ENCODE measurements at regions not wholly inside any gene's neighbourhood (a gene's known extent, or its start where the extent isn't known, plus 50 kb on each side); places are given as distances from the start of the nearest gene placed in this dataset.

DNA sequence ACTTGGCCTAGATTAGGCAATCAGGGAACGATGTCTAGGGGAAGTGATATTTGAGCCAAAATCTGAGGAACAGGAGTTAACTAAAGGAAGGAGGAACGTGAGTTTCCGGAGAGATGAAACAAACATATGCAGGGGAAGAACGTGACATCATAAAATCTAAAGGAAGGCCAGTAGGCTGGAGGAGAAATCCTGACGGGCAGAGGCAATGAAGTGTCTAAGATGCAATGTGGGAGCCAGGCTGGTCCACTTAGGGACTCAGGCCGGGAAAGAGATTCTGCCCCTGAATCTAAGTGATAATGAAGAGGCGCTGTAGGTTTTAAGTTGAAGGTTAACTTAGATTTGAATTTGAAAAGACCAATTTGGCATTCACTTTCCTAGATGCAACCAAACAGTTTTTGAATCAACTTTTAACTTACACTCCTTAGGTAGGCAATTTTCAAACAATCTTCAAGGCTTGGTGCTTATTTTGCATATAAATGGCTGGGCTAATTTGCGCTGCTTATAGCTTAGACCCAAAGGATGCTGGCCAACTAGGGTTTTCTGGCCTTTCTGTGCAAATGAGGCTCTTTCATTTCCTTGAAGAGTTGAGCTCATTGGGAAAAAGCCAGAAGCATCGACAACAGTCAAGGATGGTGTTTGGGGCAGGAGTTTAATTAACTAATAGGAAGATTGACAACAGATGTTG lies 221.7 kb downstream of the SOX11 start:
- no peaks in the 10 kb centered on the region for H4K20me1 ChIP-seq (ENCODE audit: insufficient read depth)
- TF ChIP-seq, protein P1, sequence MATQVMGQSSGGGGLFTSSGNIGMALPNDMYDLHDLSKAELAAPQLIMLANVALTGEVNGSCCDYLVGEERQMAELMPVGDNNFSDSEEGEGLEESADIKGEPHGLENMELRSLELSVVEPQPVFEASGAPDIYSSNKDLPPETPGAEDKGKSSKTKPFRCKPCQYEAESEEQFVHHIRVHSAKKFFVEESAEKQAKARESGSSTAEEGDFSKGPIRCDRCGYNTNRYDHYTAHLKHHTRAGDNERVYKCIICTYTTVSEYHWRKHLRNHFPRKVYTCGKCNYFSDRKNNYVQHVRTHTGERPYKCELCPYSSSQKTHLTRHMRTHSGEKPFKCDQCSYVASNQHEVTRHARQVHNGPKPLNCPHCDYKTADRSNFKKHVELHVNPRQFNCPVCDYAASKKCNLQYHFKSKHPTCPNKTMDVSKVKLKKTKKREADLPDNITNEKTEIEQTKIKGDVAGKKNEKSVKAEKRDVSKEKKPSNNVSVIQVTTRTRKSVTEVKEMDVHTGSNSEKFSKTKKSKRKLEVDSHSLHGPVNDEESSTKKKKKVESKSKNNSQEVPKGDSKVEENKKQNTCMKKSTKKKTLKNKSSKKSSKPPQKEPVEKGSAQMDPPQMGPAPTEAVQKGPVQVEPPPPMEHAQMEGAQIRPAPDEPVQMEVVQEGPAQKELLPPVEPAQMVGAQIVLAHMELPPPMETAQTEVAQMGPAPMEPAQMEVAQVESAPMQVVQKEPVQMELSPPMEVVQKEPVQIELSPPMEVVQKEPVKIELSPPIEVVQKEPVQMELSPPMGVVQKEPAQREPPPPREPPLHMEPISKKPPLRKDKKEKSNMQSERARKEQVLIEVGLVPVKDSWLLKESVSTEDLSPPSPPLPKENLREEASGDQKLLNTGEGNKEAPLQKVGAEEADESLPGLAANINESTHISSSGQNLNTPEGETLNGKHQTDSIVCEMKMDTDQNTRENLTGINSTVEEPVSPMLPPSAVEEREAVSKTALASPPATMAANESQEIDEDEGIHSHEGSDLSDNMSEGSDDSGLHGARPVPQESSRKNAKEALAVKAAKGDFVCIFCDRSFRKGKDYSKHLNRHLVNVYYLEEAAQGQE (IDR thresholded peaks at IDR 0.05; ENCODE audit: borderline replicate concordance): no peak
- TF ChIP-seq MXI1 (conservative IDR thresholded peaks at IDR 0.05; ENCODE audit: poor library complexity, severe bottlenecking) (no peak), SMC3 (conservative IDR thresholded peaks at IDR 0.05; ENCODE audit: poor library complexity) (no peak), EZH2 (IDR thresholded peaks at IDR 0.05; ENCODE audit: borderline replicate concordance, insufficient read depth, low read length, poor library complexity, severe bottlenecking) (no peak), TAF1 (IDR thresholded peaks at IDR 0.05; ENCODE audit: low read depth) (no peak), POLR2AphosphoS5 (IDR thresholded peaks at IDR 0.05) (no peak), RAD21 (conservative IDR thresholded peaks at IDR 0.05) (no peak), EP300 (conservative IDR thresholded peaks at IDR 0.05; ENCODE audit: poor library complexity, severe bottlenecking) (no peak)
- TF ChIP-seq, protein P2, sequence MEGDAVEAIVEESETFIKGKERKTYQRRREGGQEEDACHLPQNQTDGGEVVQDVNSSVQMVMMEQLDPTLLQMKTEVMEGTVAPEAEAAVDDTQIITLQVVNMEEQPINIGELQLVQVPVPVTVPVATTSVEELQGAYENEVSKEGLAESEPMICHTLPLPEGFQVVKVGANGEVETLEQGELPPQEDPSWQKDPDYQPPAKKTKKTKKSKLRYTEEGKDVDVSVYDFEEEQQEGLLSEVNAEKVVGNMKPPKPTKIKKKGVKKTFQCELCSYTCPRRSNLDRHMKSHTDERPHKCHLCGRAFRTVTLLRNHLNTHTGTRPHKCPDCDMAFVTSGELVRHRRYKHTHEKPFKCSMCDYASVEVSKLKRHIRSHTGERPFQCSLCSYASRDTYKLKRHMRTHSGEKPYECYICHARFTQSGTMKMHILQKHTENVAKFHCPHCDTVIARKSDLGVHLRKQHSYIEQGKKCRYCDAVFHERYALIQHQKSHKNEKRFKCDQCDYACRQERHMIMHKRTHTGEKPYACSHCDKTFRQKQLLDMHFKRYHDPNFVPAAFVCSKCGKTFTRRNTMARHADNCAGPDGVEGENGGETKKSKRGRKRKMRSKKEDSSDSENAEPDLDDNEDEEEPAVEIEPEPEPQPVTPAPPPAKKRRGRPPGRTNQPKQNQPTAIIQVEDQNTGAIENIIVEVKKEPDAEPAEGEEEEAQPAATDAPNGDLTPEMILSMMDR (IDR thresholded peaks at IDR 0.05; ENCODE audit: poor library complexity, severe bottlenecking): no peak
- no peaks in the 10 kb centered on the region for H3K9me2 ChIP-seq (ENCODE audit: insufficient read depth, low read length)
- no peak overlapping the region for H3K9ac ChIP-seq (ENCODE audit: low read length)
- H3K4me3 ChIP-seq (ENCODE audit: low read length): no peak overlapping the region
- H3K9me3 ChIP-seq (ENCODE audit: low read length): no peaks in the 10 kb centered on the region
- no peaks in the 10 kb centered on the region for H3K27me3 ChIP-seq (ENCODE audit: insufficient read depth, low read depth, low read length)
- H3K4me2 ChIP-seq (ENCODE audit: low read length): no peak overlapping the region
- no peaks in the 10 kb centered on the region for H3K79me2 ChIP-seq (replicated peaks; ENCODE audit: insufficient read depth, low read length)
- H3K36me3 ChIP-seq (ENCODE audit: insufficient read depth, low read length): no peaks in the 10 kb centered on the region
- H3K27ac ChIP-seq (ENCODE audit: low read length): no peak overlapping the region
- no peak overlapping the region for H2AFZ ChIP-seq (ENCODE audit: low read depth, low read length)
- H3F3A ChIP-seq (ENCODE audit: insufficient read depth, low read length, poor library complexity, severe bottlenecking): no peaks in the 10 kb centered on the region

DNA sequence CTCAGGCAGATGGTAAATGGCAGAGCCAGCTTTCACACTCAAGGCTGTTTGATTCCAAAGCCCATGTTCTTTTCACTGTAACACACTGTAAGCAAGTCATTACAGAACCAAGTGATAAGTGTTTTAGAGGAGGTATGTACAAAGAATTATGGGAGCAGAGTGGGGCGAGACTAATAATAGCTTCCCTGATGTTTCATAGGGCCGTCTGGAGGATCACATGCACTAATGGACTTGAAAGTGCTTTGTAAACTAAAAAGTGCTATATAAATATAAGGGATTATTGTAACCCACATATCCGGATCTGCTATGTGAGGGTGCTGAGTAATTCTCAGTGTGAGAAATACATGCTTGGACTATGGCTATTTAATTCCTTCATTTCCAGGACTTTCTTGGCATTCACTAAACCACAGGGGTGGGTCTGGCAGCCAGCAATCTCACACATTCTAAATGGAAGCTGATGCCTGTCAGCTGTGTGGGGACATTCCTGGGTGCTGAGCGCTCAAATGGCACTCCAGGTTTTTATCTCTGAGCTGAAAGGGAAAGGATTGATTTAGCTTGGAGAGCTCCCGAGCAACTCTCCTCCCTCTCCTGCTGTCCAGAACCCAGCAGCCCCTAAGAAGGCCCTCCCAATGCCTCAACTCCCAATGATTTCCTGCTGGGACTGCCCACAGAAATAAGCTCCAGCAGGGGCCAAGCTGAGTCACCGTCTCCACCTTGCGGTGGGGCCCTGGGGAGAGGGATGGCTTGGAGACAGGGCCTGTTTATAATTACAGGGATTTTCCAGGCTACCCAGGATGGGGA lies 222.8 kb downstream of the SOX11 start:
- Histone ChIP-seq H3K9ac (ENCODE audit: low read length) (no peak overlapping the region), H2AFZ (ENCODE audit: low read depth, low read length) (no peak overlapping the region), H3K9me2 (ENCODE audit: insufficient read depth, low read length) (no peaks in the 10 kb centered on the region), H4K20me1 (ENCODE audit: insufficient read depth) (no peaks in the 10 kb centered on the region), H3K79me2 (replicated peaks; ENCODE audit: insufficient read depth, low read length) (no peaks in the 10 kb centered on the region), H3K27me3 (ENCODE audit: insufficient read depth, low read depth, low read length) (no peaks in the 10 kb centered on the region), H3K4me3 (ENCODE audit: low read length) (no peak overlapping the region), H3K9me3 (ENCODE audit: low read length) (peaks cover 4% of the 10 kb centered on the region), H3K27ac (ENCODE audit: low read length) (peak overlapping the region; percentile 6), H3K36me3 (ENCODE audit: insufficient read depth, low read length) (no peaks in the 10 kb centered on the region), H3F3A (ENCODE audit: insufficient read depth, low read length, poor library complexity, severe bottlenecking) (no peaks in the 10 kb centered on the region), H3K4me2 (ENCODE audit: low read length) (no peak overlapping the region)
- TF ChIP-seq POLR2AphosphoS5 (IDR thresholded peaks at IDR 0.05) (peak; percentile 41), SMC3 (conservative IDR thresholded peaks at IDR 0.05; ENCODE audit: poor library complexity) (peak; percentile 8), RAD21 (conservative IDR thresholded peaks at IDR 0.05) (no peak), TAF1 (IDR thresholded peaks at IDR 0.05; ENCODE audit: low read depth) (no peak)
- TF ChIP-seq, protein P1 (IDR thresholded peaks at IDR 0.05; ENCODE audit: borderline replicate concordance): peak; percentile 81

All from neural cell (in vitro differentiated cells).